IPS-NIHi11 (cell line): ENCODE measurements at regions not wholly inside any gene's neighbourhood (a gene's known extent, or its start where the extent isn't known, plus 50 kb on each side); places are given as distances from the start of the nearest gene placed in this dataset.
"Not testable (repeated sequence)": the region's sequence is repeated elsewhere in the genome, so short reads cannot be mapped to it uniquely, and the experiment has no call there.

Source experiments
- DNase-seq: peaks from one replicate; pipeline ENCODE4 v3.0.0; 2012; ENCODE audit warnings: mixed read lengths, low spot score

DNA sequence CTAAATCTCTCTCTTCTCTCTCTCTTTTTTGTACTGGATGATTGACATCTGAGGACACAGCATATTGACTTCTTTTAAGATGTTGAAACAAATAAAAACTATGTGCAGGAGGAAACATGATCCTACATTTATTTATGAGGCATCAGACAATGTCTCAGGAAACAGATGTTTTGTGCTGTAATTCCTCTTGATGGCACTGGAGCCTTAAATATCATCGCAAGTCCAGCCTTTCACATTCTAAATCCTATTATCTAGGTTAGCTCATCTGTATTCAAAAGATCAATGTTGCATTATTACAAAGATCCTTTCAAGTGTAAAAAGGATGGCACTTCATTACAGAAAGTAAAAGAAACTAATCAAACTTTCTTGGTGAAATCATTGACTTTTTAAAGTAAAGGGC is 63.9 kb downstream of the MAT2B start:
- DNase-seq, result no peak

DNA sequence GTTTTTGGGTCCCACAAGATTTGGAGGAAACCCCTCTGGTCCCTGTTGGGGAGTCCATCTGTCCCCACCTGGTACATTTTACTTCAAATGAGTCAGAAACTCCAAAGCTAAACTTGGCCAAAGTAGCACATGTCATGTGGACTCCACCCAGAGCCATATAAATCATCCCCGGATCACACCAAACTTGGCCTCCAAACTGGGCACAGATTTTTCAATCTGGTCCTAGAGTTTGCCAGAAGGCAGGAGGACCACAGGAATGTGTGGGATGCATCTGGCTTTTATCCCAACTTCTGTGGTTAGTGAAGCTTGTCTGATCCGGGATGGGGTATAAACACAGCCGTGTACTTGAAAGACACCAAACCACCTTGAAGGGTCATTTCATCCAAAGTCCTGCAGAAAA is 66.3 kb downstream of the MAT2B start:
- no peak for DNase-seq

DNA sequence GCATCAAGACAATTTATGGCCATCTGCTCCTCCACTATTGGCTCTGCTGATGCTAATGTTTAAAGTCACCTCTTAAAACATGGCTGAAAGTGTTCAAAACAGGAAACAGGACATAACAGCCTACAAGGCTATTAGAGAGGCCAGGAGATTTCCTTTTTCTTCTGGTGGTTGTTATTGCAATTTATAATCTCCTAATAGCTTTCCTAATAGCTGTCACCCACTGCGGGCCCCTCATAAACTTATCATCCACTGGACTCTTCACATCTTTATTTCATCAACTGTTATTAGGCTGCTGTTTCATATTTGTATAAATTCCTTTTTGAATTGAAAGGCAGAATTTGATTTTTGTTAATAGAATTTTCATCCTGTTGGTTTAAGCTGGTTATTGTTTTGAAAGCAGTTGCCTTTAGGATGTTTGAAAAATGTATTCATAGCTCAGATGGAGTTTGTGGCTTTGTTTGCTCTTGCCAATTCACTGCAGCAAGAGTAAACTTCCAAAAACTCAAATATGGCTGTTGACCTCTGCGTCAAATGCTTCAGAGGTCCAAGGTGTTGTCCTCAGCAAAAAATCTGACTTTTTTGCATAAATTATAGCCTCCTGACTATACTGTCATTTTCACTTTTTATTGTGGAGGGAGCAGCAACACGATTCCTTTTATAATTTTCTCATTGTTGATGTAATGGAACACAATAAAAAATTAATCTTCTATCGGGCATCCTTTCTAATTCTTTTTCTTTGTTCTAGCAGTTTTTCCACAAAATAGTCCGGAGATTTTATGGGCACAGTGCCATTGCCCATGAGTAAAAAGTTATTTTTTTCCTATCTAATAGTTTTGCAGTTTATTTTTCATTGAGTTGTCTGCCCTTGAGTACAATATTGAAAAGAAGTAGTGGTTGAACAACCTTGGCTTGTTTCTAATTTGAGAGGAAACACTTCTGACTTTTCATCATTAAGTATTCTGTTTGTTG is 69.3 kb downstream of the MAT2B start:
- DNase-seq, result no peak

DNA sequence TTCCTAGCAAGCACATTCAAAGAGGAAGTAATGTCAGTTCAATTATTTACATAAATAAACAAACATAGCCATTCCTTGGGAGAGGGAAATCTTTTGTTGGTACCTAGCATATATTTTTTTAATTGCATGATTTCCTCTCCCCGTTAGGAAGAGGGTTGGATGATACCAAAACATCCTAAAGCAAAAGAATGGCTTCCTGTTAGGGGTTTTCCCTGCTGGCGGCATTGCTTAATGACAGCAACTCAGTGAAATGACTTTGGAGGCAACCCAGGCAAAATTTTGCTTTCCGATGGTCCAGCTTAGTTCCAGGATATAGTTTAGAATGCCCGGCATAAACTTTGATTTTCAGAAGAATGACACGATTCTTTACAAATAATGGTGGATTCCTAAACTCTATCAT is 73.2 kb downstream of the MAT2B start:
- no peak for DNase-seq

DNA sequence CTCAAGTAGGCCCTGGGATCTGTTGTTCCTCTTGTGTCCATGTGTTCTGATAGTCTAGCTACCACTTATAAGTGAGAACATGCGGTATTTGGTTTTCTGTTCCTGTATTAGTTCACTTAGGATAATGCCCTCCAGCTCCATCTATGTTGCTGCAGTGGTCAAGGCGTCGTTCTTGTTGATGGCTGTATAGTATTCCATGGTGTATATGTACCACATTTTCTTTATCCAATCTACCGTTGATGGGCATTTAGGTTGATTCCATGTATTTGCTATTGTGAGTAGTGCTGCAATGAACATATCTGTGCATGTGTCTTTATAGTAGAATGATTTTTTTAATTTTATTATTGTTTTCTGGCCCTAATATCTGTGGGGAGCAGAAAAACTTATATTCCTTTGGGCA is 74.3 kb downstream of the MAT2B start:
- DNase-seq, result no peak

DNA sequence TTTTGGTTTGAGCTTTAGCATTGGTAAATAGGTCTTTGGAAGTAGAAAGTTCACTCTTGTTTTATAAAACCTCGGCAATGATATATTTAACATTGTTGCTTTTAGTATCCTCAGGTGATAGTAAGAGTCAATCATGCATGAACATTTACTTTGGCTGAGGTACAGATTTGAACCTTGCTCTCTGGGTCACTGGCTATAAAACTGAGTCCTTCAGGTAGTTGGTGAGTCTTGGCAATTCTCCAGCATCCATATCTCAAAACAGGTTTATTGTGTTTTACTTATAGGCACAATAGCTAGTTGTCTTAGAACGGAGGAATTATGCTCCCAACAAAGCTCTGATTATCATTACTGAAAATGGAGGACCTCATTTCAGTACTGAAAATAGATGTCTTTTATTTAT is 75.1 kb downstream of the MAT2B start:
- no peak for DNase-seq

DNA sequence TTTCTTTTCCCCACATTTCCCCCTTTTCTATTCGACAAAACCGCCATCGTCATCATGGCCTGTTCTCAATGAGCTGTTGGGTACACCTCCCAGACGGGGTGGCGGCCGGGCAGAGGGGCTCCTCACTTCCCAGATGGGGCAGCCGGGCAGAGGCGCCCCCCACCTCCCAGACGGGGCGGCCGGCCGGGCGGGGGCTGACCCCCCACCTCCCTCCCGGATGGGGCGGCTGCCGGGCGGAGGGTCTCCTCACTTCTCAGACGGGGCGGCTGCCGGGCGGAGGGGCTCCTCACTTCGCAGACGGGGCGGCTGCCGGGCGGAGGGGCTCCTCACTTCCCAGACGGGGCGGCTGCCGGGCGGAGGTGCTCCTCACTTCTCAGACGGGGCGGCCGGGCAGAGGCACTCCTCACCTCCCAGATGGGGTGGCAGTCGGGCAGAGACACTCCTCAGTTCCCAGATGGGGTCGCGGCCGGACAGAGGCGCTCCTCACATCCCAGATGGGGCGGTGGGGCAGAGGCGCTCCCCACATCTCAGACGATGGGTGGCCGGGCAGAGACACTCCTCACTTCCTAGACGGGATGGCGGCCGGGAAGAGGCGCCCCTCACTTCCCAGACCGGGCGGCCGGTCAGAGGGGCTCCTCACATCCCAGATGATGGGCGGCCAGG is 78.2 kb downstream of the MAT2B start:
- not testable (repeated sequence) for DNase-seq

DNA sequence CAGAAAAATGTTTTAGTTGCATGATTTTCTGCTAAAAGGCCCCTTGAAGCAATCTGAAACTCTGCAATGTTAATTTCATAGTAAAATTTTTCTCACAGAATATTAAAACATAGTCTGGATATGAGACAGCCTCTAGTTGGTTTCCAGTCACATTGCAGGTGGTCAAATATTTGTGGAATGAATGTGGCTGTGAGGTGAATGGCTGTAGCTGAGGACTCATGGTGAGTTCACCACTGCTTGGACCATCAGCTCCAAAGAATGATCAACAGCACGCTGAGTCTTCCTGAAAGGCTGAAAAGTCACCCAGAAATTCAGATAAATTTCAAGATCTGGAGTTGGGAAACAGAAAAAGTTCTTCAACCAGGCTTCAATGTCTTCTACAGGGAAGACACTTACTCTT is 79.8 kb downstream of the MAT2B start:
- DNase-seq, result no peak

DNA sequence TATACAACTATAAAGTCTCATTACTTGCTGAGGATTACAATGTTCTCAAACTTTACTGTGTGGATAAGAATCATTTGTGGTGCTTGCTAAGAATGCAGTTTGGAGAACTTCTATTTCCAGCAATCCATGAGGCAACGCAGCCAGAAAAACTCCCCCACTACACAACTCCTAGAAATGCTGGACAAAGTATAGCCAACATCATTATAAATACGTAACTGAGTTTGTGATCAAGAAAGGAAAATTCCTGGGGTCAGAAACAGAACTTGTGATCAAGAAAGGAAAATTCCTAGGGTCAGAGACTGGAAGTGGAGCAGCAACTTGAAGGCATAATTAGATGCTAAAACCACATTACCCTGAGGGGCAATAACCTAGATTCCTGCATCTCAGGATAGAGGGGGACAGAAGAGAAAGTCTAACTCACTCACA is 81.1 kb downstream of the MAT2B start:
- DNase-seq, result no peak

DNA sequence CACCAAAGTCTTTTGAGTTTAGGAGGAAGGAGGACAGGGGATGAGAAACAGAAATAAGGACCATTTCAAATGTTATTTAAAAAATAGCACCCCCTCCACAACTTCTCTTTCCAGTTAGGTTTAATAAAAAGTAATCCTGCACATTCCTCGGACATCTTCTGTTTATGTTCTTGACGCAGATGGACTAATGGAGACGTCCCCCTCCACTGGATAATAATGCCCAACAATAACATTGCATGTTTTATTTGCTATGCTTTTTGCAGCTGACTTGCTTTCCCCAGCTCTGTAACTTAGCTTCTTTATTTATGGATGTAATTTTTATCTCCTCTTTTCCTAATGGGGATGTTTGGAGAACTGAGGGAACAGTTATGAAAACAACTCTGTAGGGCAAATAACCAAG is 89.5 kb downstream of the MAT2B start:
- DNase-seq, result no peak

DNA sequence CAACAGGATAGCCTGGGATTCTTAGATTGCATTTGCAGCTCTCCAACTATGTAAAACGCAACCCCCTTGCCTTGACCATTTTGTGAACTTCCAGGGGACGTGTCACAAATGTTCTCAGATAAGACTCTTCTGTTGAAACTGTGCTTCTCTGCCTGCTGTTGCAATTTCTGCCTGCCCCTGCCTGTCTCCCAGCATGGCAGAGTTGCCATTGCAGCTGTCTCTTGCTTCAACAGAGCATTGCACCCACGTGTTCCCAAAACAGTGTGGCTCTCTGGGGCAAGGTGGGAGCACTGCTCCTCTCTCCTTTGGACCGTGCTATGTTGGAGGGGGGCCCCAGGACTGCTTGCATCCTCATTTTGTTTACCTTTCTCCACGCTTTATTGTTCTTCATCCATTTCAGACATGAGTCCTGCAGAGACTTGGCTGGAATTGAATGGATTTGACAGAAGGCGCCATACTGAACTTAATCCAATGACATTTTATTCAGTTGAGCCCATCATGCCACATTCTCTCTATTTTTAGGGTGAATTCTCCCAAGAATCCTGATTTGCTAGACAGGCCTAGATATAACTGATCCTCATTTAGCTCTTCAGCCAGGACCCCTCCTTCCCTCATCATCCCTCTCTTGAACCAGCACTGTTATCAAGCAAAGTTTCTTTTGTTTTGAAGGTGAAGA is 90.7 kb downstream of the MAT2B start:
- DNase-seq, result no peak

DNA sequence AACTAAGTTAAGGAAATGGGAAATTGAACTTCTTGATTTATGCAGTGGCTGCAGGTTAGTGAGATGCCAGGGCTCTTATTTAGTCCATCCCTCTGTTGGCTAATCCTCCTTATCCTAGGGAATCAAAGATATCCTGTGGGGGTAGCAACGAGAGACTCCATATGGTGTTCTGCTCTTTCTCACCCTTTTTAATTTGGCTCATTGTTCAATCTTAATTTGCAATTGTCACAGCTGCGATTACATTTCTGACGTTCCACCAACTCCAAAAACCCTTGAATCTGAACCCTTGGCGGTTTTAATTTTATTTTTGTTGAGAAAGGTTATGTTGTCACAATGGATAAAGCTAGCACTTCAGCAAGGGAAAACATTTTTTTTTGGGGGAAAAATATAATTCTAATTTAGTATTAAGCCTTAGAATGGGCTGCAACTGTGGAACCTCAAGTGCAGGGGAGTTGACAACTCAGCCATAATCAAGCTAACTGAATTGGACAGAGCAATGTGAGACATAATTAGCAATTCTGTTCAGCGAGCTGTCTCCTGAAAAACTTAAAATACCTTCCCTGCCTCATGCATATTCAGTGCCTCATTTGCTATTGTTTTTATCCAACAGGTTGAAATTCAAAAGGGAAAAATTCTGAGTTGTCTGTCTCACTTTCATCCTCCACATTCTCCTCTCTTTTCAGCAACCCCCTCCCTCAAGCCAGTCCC is 91.3 kb downstream of the MAT2B start:
- DNase-seq, result no peak

DNA sequence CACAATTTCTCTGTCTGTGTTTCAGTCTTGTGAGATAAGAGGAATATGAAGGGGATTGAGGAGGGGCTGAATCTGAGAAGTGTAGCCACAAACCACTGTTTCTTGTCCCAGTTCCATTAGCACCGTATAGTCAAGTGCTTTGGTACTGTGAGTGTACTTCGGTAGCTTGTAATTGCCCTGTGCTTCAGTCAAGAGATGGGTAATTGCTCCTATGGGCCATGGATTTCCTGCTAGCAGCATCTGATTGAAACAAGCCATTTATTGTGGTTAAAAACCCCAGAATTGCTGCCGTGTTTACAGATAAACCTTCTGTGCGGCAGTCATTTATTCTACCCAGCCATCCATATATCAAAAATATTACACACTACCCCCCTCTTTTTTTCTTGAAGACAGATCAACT is 98.6 kb downstream of the MAT2B start:
- DNase-seq, result no peak

DNA sequence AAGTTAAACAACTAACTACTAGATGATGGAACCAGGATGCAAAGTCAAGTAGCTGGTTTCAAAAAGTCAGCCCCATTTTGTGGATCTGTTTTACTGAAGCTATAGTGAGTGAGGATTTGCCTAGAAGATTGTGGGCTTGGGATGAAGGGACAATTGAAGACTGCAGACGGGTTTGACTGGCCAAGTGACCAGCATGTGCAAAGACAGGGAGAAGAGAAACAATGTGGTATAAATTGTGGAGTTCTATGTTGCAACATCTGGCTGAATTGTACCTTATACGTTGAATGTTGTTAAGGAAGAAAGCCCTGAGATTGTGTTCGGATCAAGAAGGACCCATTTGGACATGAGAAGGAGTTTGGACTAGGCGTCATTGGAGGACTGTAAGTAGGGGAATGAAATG is 101.8 kb downstream of the MAT2B start:
- DNase-seq, result no peak

DNA sequence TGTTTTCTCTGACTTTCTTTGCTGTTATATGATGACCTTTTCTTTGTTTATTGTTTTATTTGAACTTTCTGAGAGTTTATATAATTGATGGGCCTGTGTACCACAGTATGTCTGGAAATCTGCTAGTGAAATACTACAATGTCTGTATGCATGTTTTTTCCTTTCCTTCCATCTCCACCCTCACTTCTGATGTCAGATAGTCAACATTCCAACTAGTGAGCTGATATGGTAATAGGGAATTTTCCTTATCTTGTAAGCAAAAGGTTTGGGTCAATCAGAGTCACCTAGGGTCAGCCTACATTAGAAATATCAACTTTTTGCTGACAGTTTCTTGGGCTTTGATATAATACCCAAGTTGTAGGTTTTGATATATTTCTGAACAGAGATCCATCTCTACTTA is 103.2 kb downstream of the MAT2B start:
- DNase-seq, result no peak

DNA sequence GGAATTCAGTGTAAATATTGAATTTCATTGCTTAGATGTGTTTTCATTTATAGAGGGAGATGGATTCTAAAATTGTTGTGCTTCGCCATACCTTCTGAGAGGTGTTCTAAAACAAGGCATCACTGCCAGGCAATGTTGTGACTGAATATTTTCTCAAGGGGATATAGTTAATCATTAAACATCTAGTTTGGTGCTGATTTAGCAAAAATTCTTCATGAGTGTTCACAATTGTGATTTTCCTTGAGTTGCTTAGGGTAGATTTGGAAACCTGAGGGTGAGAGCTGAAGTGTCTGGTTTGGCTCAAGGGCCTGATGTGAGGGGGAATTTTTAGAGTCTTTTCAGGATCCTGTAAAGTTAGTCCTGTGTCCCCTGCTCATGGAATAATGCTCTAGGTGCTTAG is 104.5 kb downstream of the MAT2B start:
- DNase-seq, result no peak

DNA sequence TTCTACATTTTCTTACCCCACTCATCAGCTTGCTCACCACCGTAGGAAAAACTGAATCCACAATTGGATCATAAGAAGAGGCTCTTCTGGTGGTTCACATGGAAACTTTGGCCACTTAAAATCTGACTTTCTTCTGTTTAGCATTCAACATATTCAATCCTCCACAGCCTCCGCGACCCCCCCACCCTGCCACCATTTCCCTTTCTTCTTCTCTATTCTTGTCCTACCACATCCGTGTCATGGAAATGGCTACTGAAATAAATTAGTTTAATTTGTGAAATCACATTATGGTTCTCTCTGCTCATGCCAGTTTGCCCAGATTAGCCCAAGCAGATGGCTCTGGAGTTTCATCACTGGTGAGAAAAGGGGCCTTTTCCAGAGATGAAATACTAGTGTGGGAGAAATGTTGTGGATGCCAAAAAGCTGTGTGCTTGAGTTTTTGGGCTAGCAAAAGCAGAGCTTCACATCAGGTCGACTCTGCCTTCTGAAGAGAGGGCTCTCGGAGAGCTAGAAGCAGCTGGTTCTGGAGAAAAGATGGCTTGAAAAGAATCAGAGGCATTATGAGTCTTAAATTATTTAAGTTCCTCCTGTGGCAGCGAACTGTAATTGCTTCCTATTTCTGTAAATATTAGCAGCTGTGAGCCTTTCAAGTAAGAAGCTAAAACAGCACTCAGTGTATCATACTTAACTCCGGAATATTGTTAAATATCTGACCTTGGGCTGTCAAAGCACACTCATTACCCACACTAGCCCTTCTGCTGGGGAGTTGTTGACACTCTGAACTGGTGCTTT is 107.1 kb downstream of the MAT2B start:
- no peak for DNase-seq

DNA sequence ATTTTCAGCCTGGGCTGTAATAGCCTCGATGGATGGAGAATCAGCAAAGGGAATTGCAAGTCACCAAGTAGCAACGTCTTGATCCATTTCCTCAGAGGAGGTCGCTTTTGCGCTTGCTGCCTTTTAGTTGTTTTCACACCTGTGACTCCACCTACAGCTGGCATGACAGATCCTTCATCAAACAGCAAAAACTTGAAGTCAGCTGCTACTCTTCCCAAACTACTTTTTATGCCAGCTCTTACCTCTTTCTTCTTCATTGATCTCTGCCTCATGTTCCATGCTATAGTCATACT is 107.7 kb downstream of the MAT2B start:
- no peak for DNase-seq

DNA sequence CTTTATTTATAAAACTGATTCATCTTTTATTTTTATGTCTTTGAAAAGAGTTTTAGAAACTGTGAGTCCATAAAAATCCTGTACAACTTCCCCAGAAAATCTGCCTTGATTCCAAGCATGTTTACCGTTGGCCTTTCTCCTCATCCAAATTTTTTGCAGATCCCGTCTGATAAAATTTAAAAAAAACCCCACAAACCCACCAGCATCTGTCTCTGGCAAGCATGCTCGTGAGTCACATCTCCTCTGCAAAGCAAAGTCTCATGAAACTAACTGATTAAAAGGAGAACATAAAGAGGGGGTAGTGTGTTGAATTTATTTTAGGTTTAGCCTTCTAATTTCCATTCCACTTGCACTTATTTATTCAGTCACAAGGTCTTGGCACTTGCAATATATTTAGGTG is 109.4 kb downstream of the MAT2B start:
- no peak for DNase-seq

DNA sequence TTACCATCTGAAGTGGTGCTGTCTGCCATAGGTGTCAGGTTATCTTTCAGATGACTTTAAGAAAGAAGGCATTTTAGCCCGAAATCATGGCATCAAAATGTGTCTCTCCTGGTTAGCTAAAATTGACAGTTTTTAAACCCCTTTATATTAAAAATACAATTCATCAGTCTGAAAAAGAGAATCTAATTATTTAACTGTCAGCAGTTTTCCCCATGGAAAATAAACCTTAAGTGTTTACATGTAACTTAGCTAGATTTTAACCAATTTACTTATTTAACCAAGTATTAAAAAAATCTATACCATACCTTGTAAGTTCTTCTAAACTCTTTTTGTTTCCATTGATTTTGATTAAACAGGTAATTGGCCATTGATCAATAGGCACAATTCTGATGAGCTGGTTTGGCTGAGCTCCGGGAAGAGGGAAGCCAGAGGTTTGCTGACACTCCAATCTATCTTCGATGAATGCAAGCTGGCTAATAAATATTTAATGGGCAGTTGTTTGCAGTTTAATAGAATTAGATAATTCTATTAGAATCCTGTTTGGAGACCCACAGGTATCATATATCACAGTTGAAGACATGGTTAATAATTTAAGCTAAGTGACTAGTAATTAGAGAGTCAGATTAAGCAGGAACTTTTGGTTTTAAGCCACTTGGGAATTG is 114.0 kb downstream of the MAT2B start:
- no peak for DNase-seq

DNA sequence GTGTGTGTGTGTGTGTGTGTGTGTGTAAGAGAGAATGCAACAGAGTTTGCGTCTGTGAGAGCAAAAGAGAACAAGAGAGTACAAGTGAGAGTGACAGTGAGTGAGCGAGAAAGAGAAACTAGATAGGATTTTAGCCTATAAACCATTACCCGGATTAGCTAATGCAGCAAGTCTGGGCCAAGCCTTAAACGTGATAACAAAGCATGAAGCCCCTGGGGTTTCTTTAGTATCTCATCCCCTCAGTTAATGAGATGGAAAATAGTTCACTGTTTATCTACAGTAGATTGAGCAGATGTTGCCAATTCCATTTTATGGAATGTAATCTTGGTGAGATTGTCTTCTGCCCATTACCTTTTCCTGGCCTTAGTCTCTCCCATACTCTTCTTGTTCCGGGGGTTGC is 114.5 kb downstream of the MAT2B start:
- no peak for DNase-seq
